PC-9 (cell line): ENCODE measurements at regions not wholly inside any gene's neighbourhood (a gene's known extent, or its start where the extent isn't known, plus 50 kb on each side); places are given as distances from the start of the nearest gene placed in this dataset.

Source experiments
- EZH2 ChIP-seq: fragments of 200-600 bp; sonication (generic); IDR thresholded peaks from 2 replicates; pipeline ENCODE4 v1.8.0; 2017; ENCODE audit warnings: antibody characterized with exemption, low read depth
- TF ChIP-seq, protein P1 (sequence below): fragments of 200-600 bp; sonication (generic); conservative IDR thresholded peaks from 2 replicates; pipeline ENCODE4 v1.6.1; 2017; ENCODE audit warnings: mixed run types, antibody characterized with exemption, mild to moderate bottlenecking, moderate library complexity

DNA sequence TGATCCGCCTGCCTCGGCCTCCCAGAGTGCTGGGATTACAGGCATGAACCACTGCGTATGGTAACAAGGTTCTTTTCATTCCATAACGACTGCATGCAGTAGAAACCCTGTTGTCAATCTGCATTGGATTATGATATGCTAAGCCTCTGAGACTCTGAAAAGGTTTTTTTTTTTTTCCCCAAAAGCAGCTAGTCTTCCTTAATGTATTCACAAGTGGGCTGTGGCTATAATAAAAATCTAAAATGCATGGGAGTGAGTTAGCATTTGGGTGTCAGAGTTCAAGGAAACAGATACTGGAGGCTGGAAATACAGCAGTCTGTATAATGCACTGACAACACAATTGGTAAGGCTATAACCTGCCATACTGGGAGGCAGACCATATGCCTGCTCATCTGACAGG, 218.1 kb downstream of the NSUN3 start:
- TF ChIP-seq, protein P1, sequence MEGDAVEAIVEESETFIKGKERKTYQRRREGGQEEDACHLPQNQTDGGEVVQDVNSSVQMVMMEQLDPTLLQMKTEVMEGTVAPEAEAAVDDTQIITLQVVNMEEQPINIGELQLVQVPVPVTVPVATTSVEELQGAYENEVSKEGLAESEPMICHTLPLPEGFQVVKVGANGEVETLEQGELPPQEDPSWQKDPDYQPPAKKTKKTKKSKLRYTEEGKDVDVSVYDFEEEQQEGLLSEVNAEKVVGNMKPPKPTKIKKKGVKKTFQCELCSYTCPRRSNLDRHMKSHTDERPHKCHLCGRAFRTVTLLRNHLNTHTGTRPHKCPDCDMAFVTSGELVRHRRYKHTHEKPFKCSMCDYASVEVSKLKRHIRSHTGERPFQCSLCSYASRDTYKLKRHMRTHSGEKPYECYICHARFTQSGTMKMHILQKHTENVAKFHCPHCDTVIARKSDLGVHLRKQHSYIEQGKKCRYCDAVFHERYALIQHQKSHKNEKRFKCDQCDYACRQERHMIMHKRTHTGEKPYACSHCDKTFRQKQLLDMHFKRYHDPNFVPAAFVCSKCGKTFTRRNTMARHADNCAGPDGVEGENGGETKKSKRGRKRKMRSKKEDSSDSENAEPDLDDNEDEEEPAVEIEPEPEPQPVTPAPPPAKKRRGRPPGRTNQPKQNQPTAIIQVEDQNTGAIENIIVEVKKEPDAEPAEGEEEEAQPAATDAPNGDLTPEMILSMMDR = no peak
- no peak for TF ChIP-seq EZH2
